ENCODE measurements at regions not wholly inside any gene's neighbourhood (a gene's known extent, or its start where the extent isn't known, plus 50 kb on each side); places are given as distances from the start of the nearest gene placed in this dataset.

GRCh38 chr22:49583341-49583740 lies 244.3 kb downstream of the BRD1 start:
- DNase-seq (ENCODE audit: low read depth, low spot score), result no peak
- H3K9ac ChIP-seq (ENCODE audit: insufficient read length), result no peak overlapping the region
- TF ChIP-seq FOXP2 (optimal IDR thresholded peaks at IDR 0.05; ENCODE audit: control extremely low read depth, extremely low read length, insufficient read depth), result no peak
- no peak for TF ChIP-seq POLR2AphosphoS5 (IDR thresholded peaks at IDR 0.05; ENCODE audit: borderline replicate concordance, low read depth, low read length)
- TF ChIP-seq EZH2 (IDR thresholded peaks at IDR 0.05), result no peak
- no peak overlapping the region for H3K4me3 ChIP-seq
- H3K36me3 ChIP-seq (ENCODE audit: insufficient read depth, low read length), result no peaks in the 10 kb centered on the region
- no peaks in the 10 kb centered on the region for H3K9me3 ChIP-seq (ENCODE audit: low read depth, low read length)
- no peak overlapping the region for H3K27ac ChIP-seq

DNA sequence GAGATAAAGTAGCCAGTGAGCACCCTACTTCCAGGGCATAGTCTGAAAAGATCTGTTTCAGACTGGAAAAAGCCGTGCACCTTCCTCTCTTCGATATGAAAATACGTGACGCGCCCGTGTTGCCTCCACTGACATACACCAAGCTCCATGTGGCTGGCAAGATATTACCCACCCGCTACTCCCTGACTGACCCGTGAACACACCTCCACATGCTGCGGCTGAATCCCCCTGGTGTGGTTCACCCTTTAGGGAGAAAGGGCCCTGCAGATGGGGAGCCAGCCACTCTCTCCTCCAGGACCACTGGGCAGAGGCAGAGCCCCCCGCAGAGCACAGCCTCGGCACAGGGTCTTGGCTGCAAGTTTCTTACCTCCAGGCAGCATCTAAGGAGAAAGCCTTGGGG lies 245.0 kb downstream of the BRD1 start:
- Histone ChIP-seq H3K4me3 (no peak overlapping the region), H3K9me3 (ENCODE audit: low read depth, low read length) (no peaks in the 10 kb centered on the region), H3K9ac (ENCODE audit: insufficient read length) (no peak overlapping the region), H3K27ac (no peak overlapping the region), H3K36me3 (ENCODE audit: insufficient read depth, low read length) (no peaks in the 10 kb centered on the region)
- no peak for DNase-seq (ENCODE audit: low read depth, low spot score)
- TF ChIP-seq POLR2AphosphoS5 (IDR thresholded peaks at IDR 0.05; ENCODE audit: borderline replicate concordance, low read depth, low read length) (no peak), FOXP2 (optimal IDR thresholded peaks at IDR 0.05; ENCODE audit: control extremely low read depth, extremely low read length, insufficient read depth) (no peak), EZH2 (IDR thresholded peaks at IDR 0.05) (no peak)

GRCh38 chr22:49582181-49582580 lies 245.5 kb downstream of the BRD1 start:
- DNase-seq (ENCODE audit: low read depth, low spot score), result no peak
- H3K9ac ChIP-seq (ENCODE audit: insufficient read length), result no peak overlapping the region
- no peaks in the 10 kb centered on the region for H3K9me3 ChIP-seq (ENCODE audit: low read depth, low read length)
- no peak overlapping the region for H3K4me3 ChIP-seq
- no peak for TF ChIP-seq POLR2AphosphoS5 (IDR thresholded peaks at IDR 0.05; ENCODE audit: borderline replicate concordance, low read depth, low read length)
- TF ChIP-seq FOXP2 (optimal IDR thresholded peaks at IDR 0.05; ENCODE audit: control extremely low read depth, extremely low read length, insufficient read depth), result no peak
- TF ChIP-seq EZH2 (IDR thresholded peaks at IDR 0.05), result no peak
- H3K36me3 ChIP-seq (ENCODE audit: insufficient read depth, low read length), result no peaks in the 10 kb centered on the region
- H3K27ac ChIP-seq, result no peak overlapping the region

- Histone ChIP-seq H3K36me3 (ENCODE audit: insufficient read depth, low read length) (no peaks in the 10 kb centered on the region), H3K9me3 (ENCODE audit: low read depth, low read length) (no peaks in the 10 kb centered on the region), H3K27ac (no peak overlapping the region), H3K4me3 (no peak overlapping the region), H3K9ac (ENCODE audit: insufficient read length) (no peak overlapping the region)
- no peak for DNase-seq (ENCODE audit: low read depth, low spot score)
- TF ChIP-seq FOXP2 (optimal IDR thresholded peaks at IDR 0.05; ENCODE audit: control extremely low read depth, extremely low read length, insufficient read depth), result no peak
These were observed 247.6 kb downstream of the BRD1 start for GRCh38 chr22:49580024-49580423.

- no peak overlapping the region for H3K9ac ChIP-seq (ENCODE audit: insufficient read length)
- no peak overlapping the region for H3K27ac ChIP-seq
- no peak for TF ChIP-seq EZH2 (IDR thresholded peaks at IDR 0.05)
- no peak for TF ChIP-seq POLR2AphosphoS5 (IDR thresholded peaks at IDR 0.05; ENCODE audit: borderline replicate concordance, low read depth, low read length)
- TF ChIP-seq FOXP2 (optimal IDR thresholded peaks at IDR 0.05; ENCODE audit: control extremely low read depth, extremely low read length, insufficient read depth), result no peak
- H3K36me3 ChIP-seq (ENCODE audit: insufficient read depth, low read length), result no peaks in the 10 kb centered on the region
- no peak overlapping the region for H3K4me3 ChIP-seq
- H3K9me3 ChIP-seq (ENCODE audit: low read depth, low read length), result no peaks in the 10 kb centered on the region
- no peak for DNase-seq (ENCODE audit: low read depth, low spot score)
These were observed 250.3 kb downstream of the BRD1 start for GRCh38 chr22:49577168-49578060.

DNA sequence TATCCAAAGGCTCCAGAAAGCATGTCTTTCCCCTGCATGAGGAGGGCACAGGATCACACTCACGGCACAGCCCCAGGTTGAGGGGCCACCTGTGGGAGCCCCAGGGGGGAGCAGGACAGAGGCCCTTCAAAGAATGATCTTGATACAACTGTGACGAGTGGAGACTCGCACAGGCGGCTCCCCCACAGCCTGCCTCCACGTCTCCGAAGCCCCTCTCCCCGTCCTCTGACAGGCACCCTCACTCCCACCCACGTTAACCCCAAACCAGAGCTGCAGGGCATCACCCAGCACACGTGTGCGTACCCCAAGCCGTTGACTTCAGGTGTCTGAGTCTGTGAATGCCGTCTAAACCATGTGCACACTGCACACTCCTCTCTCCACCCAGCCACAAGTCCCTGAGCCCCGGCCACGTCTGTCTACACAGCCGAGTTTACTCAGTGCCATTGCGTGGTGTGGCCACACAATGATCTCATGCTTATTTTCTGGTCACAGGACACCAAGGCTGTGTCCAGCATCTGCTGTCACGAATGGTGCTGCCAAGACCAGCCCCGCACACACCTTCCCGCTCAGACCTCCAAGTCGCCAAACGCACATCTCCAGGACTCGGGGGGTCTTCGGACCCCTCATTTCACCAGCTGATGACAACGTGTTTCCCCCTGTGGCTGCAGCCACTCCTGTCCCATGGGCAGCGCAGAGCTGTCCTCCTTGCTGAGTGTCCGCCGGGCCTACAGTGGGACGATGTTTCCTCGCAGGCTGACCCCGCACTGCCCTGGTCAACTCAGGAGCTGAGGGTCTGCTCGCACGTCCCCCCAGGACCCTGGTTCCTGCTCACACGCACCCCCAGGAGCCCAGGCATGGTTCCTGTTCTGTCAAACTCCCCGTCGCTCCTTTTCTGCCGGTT lies 251.2 kb downstream of the BRD1 start:
- Histone ChIP-seq H3K9me3 (ENCODE audit: low read depth, low read length) (no peaks in the 10 kb centered on the region), H3K9ac (ENCODE audit: insufficient read length) (no peak overlapping the region), H3K4me3 (no peak overlapping the region), H3K27ac (no peak overlapping the region), H3K36me3 (ENCODE audit: insufficient read depth, low read length) (no peaks in the 10 kb centered on the region)
- TF ChIP-seq POLR2AphosphoS5 (IDR thresholded peaks at IDR 0.05; ENCODE audit: borderline replicate concordance, low read depth, low read length) (no peak), FOXP2 (optimal IDR thresholded peaks at IDR 0.05; ENCODE audit: control extremely low read depth, extremely low read length, insufficient read depth) (no peak), EZH2 (IDR thresholded peaks at IDR 0.05) (no peak)
- DNase-seq (ENCODE audit: low read depth, low spot score), result no peak

DNA sequence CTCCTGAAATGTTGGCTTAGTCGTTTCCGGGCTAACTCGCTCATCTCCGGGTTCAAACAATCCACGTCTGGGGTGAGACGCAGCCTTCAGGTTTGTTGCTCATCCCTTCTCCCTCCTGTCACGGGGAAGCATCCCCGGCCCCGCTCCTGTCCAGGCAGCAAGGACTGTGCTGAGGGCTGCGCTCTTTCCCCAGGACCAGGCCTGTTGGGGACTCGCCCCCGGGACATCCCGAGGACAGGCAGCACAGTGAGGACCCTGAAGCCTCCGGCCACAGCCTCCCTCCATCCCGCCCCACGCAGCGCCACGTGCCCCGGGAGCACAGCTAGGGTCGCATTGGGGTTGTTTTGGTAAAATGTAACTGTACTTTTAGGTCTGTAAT lies 252.0 kb downstream of the BRD1 start:
- TF ChIP-seq EZH2 (IDR thresholded peaks at IDR 0.05), result no peak
- TF ChIP-seq FOXP2 (optimal IDR thresholded peaks at IDR 0.05; ENCODE audit: control extremely low read depth, extremely low read length, insufficient read depth), result no peak
- TF ChIP-seq POLR2AphosphoS5 (IDR thresholded peaks at IDR 0.05; ENCODE audit: borderline replicate concordance, low read depth, low read length), result no peak
- Histone ChIP-seq H3K9ac (ENCODE audit: insufficient read length) (no peak overlapping the region), H3K9me3 (ENCODE audit: low read depth, low read length) (no peaks in the 10 kb centered on the region), H3K27ac (no peak overlapping the region), H3K4me3 (no peak overlapping the region), H3K36me3 (ENCODE audit: insufficient read depth, low read length) (no peaks in the 10 kb centered on the region)
- no peak for DNase-seq (ENCODE audit: low read depth, low spot score)

GRCh38 chr22:49574881-49575702 lies 252.6 kb downstream of the BRD1 start:
- DNase-seq (ENCODE audit: low read depth, low spot score), result no peak
- Histone ChIP-seq H3K36me3 (ENCODE audit: insufficient read depth, low read length) (no peaks in the 10 kb centered on the region), H3K27ac (no peak overlapping the region), H3K4me3 (no peak overlapping the region), H3K9me3 (ENCODE audit: low read depth, low read length) (no peaks in the 10 kb centered on the region), H3K9ac (ENCODE audit: insufficient read length) (no peak overlapping the region)
- no peak for TF ChIP-seq EZH2 (IDR thresholded peaks at IDR 0.05)
